ENCODE measurements at regions not wholly inside any gene's neighbourhood (a gene's known extent, or its start where the extent isn't known, plus 50 kb on each side); places are given as distances from the start of the nearest gene placed in this dataset.

DNA sequence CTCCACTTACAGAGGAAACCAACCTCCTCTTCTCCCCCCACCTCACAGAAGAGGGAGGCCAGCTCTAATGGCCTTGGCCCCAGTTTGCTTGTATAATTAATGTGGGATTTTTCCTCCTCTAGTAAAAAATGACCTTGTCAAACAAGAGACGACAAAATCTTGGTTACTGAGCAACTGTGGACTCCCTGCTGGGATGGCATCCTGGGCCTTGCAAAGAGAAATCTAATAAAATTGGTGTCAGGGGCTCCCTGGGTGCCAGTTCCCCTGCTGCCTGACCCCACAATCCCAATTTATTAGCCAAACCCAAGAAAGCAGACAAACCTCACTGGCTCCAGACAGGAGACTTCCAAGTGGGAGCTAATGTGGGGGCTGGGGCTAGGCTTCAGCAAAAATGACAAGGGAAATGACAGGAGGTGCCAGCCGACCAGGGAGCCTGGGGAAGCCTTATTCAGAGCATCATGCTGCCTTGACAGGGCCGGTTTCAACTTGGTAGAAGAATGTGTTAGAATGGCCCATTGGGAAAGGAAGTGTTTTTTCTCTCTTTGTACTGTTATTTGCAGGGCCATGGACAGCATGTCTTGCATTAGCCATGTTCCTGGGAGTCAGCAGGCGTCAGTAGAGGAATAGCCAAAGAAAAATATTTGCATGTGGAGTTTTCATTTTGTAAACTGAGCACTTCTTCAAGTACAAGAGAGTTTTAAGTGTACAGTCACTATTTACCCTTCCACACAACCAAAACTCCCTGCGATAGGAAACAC is 816.9 kb downstream of the DHX35 start:
- TF ChIP-seq, protein P1, sequence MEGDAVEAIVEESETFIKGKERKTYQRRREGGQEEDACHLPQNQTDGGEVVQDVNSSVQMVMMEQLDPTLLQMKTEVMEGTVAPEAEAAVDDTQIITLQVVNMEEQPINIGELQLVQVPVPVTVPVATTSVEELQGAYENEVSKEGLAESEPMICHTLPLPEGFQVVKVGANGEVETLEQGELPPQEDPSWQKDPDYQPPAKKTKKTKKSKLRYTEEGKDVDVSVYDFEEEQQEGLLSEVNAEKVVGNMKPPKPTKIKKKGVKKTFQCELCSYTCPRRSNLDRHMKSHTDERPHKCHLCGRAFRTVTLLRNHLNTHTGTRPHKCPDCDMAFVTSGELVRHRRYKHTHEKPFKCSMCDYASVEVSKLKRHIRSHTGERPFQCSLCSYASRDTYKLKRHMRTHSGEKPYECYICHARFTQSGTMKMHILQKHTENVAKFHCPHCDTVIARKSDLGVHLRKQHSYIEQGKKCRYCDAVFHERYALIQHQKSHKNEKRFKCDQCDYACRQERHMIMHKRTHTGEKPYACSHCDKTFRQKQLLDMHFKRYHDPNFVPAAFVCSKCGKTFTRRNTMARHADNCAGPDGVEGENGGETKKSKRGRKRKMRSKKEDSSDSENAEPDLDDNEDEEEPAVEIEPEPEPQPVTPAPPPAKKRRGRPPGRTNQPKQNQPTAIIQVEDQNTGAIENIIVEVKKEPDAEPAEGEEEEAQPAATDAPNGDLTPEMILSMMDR (IDR thresholded peaks at IDR 0.05; ENCODE audit: low read depth, low read length, poor library complexity, severe bottlenecking): no peak
- no peak for TF ChIP-seq EZH2phosphoT487 (IDR thresholded peaks at IDR 0.05; ENCODE audit: borderline replicate concordance, low read length)

Data from DOHH2 (cell line).